H1 (cell line): ENCODE measurements at regions not wholly inside any gene's neighbourhood (a gene's known extent, or its start where the extent isn't known, plus 50 kb on each side); places are given as distances from the start of the nearest gene placed in this dataset.

Experiments
- CTCF ChIA-PET: fragments of 300-600 bp; sonication (Branson Sonifier 250); formaldehyde crosslinking; loops from one replicate; lab custom pipeline; 2021; ENCODE audit not compliant: partially characterized antibody; lab: Charles Lee
- POLR2A ChIA-PET: fragments of 300-600 bp; sonication (Branson Sonifier 250); formaldehyde crosslinking; loops from one replicate; lab custom pipeline; 2021; ENCODE audit warnings: inconsistent platforms; ENCODE audit not compliant: partially characterized antibody; lab: Charles Lee
- DNase-seq, 2 experiments: peaks; one replicate each; pipeline versions ENCODE4 v3.0.0 to v3.0.0-alpha.2; 2010 to 2022; ENCODE audit warnings: low spot score in 2 of 2, low read depth in 1 of 2, mixed read lengths in 1 of 2
- FAIRE-seq: peaks from 2 replicates; lab custom pipeline; 2011; peaks lifted over from hg19 to GRCh38; lab: Jason Lieb, UNC
- H2AFZ ChIP-seq: 2 replicates; pipeline ENCODE4 v1.8.1; 2012; ENCODE audit warnings: low read length, inconsistent platforms
- H2AK5ac ChIP-seq: 2 replicates; pipeline ENCODE4 v1.6.1; 2013; ENCODE audit warnings: low read depth, low read length
- H2BK120ac ChIP-seq: replicated peaks from 2 replicates; pipeline ENCODE3; 2013; ENCODE audit warnings: low read depth, low read length, inconsistent platforms
- H2BK12ac ChIP-seq: 2 replicates; pipeline ENCODE4 v1.6.1; 2013; ENCODE audit warnings: low read depth, low read length
- H2BK15ac ChIP-seq: 2 replicates; pipeline ENCODE4 v1.6.1; 2013; ENCODE audit warnings: low read length
- H2BK20ac ChIP-seq: 2 replicates; pipeline ENCODE4 v1.6.1; 2013; ENCODE audit warnings: low read length
- H2BK5ac ChIP-seq: 2 replicates; pipeline ENCODE4 v1.6.1; 2013; ENCODE audit warnings: low read depth, low read length
- H3K14ac ChIP-seq: 2 replicates; pipeline ENCODE4 v1.6.1; 2013; ENCODE audit warnings: inconsistent platforms; ENCODE audit not compliant: insufficient read length
- H3K18ac ChIP-seq: 2 replicates; pipeline ENCODE4 v1.6.1; 2013; ENCODE audit warnings: low read length; ENCODE audit errors: extremely low read depth
- H3K23ac ChIP-seq: 2 replicates; pipeline ENCODE4 v1.6.1; 2013; ENCODE audit warnings: inconsistent platforms; ENCODE audit not compliant: insufficient read length
- H3K23me2 ChIP-seq: 2 replicates; pipeline ENCODE4 v1.6.1; 2013; ENCODE audit warnings: low read depth, low read length
- H3K27ac ChIP-seq: 2 replicates; pipeline ENCODE4 v1.6.1; 2011; ENCODE audit warnings: low read depth, low read length, inconsistent platforms
- H3K27me3 ChIP-seq, 4 experiments: replicated peaks in 1 of 4; 1 replicate in 1 of 4; 2 replicates in 3 of 4; pipeline versions ENCODE4 v1.6.1 to v1.8.1; 2011 to 2013; ENCODE audit warnings: low read length in 3 of 4, mild to moderate bottlenecking in 3 of 4, inconsistent platforms in 2 of 4, mixed read lengths in 2 of 4, moderate library complexity in 1 of 4; ENCODE audit not compliant: control insufficient read depth in 3 of 4, insufficient read depth in 3 of 4; ENCODE audit errors: extremely low read depth in 1 of 4
- H3K36me3 ChIP-seq, 4 experiments: 2 replicates each; pipeline versions ENCODE4 v1.6.1 to v1.8.1; 2011 to 2013; ENCODE audit warnings: mild to moderate bottlenecking in 4 of 4, low read length in 3 of 4, moderate library complexity in 2 of 4, control low read depth in 1 of 4, inconsistent platforms in 1 of 4; ENCODE audit not compliant: insufficient read depth in 4 of 4, control insufficient read depth in 2 of 4
- H3K4ac ChIP-seq: replicated peaks from 2 replicates; pipeline ENCODE3; 2013; ENCODE audit warnings: low read length, low read depth, mixed read lengths, inconsistent platforms; ENCODE audit not compliant: insufficient read length
- H3K4me1 ChIP-seq, 4 experiments: replicated peaks in 1 of 4; 1 replicate in 1 of 4; 2 replicates in 3 of 4; pipeline versions ENCODE4 v1.6.1 to v1.8.1; 2011 to 2013; ENCODE audit warnings: low read length in 3 of 4, inconsistent platforms in 2 of 4, mixed read lengths in 1 of 4; ENCODE audit not compliant: insufficient read depth in 4 of 4, control insufficient read depth in 3 of 4
- H3K4me2 ChIP-seq, 2 experiments: 2 replicates each; pipeline versions ENCODE4 v1.6.1 to v1.8.1; 2011 to 2013; ENCODE audit warnings: low read depth in 2 of 2, low read length in 2 of 2, control low read depth in 1 of 2, inconsistent platforms in 1 of 2, mild to moderate bottlenecking in 1 of 2; ENCODE audit not compliant: insufficient read depth in 1 of 2
- H3K4me3 ChIP-seq, 4 experiments: fragments of 200-600, 300-600 bp in 1 of 4; sonication (generic), shearing (Covaris generic), sonication (Bioruptor Twin) in 1 of 4; 2 replicates each; pipeline versions ENCODE4 v1.5.1 to v1.8.1; 2011 to 2016; ENCODE audit warnings: low read length in 4 of 4, low read depth in 3 of 4, control low read depth in 2 of 4, inconsistent platforms in 2 of 4, mild to moderate bottlenecking in 2 of 4, mixed read lengths in 1 of 4, moderate library complexity in 1 of 4; ENCODE audit not compliant: insufficient read depth in 2 of 4; ENCODE audit errors: extremely low read depth in 1 of 4
- H3K56ac ChIP-seq: replicated peaks from 2 replicates; pipeline ENCODE3; 2013; ENCODE audit warnings: low read depth, mild to moderate bottlenecking, mixed read lengths, low read length, inconsistent platforms; ENCODE audit not compliant: insufficient read length
- H3K79me1 ChIP-seq: 2 replicates; pipeline ENCODE4 v1.6.1; 2013; ENCODE audit warnings: low read depth, low read length, control low read depth
- H3K79me2 ChIP-seq, 2 experiments: 2 replicates each; pipeline versions ENCODE4 v1.6.1 to v1.8.1; 2012 to 2013; ENCODE audit warnings: low read length in 2 of 2, mild to moderate bottlenecking in 2 of 2, inconsistent platforms in 1 of 2; ENCODE audit not compliant: insufficient read depth in 2 of 2, control insufficient read depth in 1 of 2
- H3K9ac ChIP-seq, 4 experiments: replicated peaks in 1 of 4; 1 replicate in 1 of 4; 2 replicates in 3 of 4; pipeline versions ENCODE4 v1.6.1 to v1.8.1; 2011 to 2013; ENCODE audit warnings: low read depth in 3 of 4, low read length in 3 of 4, control low read depth in 2 of 4, mild to moderate bottlenecking in 2 of 4, moderate library complexity in 2 of 4, inconsistent platforms in 1 of 4; ENCODE audit errors: extremely low read depth in 1 of 4
- H3K9me3 ChIP-seq, 2 experiments: 2 replicates each; pipeline versions ENCODE4 v1.6.1 to v1.8.1; 2012 to 2013; ENCODE audit warnings: mild to moderate bottlenecking in 2 of 2, moderate library complexity in 2 of 2, control low read depth in 1 of 2, inconsistent platforms in 1 of 2, low read depth in 1 of 2, low read length in 1 of 2, mixed read lengths in 1 of 2; ENCODE audit not compliant: insufficient read depth in 2 of 2
- H4K20me1 ChIP-seq, 2 experiments: replicated peaks in 1 of 2; 2 replicates each; pipeline versions ENCODE3 to v1.8.1; 2011 to 2013; ENCODE audit warnings: inconsistent platforms in 2 of 2, low read length in 2 of 2, mild to moderate bottlenecking in 1 of 2; ENCODE audit not compliant: insufficient read depth in 2 of 2, control insufficient read depth in 1 of 2
- H4K5ac ChIP-seq: 2 replicates; pipeline ENCODE4 v1.6.1; 2013; ENCODE audit warnings: low read length, low read depth, mixed read lengths, inconsistent platforms; ENCODE audit not compliant: insufficient read length
- H4K8ac ChIP-seq: 2 replicates; pipeline ENCODE4 v1.8.0; 2013; ENCODE audit warnings: mild to moderate bottlenecking, moderate library complexity, low read length, inconsistent platforms; ENCODE audit not compliant: insufficient read depth; ENCODE audit errors: extremely low read depth
- H4K91ac ChIP-seq: replicated peaks from 2 replicates; pipeline ENCODE3; 2013; ENCODE audit warnings: low read length, mixed read lengths, inconsistent platforms; ENCODE audit not compliant: insufficient read length
- CEBPB ChIP-seq: IDR thresholded peaks from 2 replicates; pipeline ENCODE4 v1.6.1; 2012; ENCODE audit warnings: low read depth, low read length
- SIX5 ChIP-seq: IDR thresholded peaks from 2 replicates; pipeline ENCODE4 v1.6.1; 2011; ENCODE audit warnings: mild to moderate bottlenecking, low read depth, low read length
- USF2 ChIP-seq: IDR thresholded peaks from 2 replicates; pipeline ENCODE4 v1.6.1; 2011; ENCODE audit warnings: low read length, improper control_type of control experiment
- WGBS, 2 experiments: shearing (Covaris generic) in 1 of 2; methylation state at CpG; one replicate each; pipeline versions ENCODE4 v1.1.6 to v1.1.7; 2013 to 2015; ENCODE audit warnings: low lambda C conversion rate in 2 of 2, mixed read lengths in 2 of 2, inconsistent platforms in 1 of 2, low coverage in 1 of 2, missing lambda C conversion rate in 1 of 2; ENCODE audit not compliant: insufficient replicate concordance in 2 of 2, insufficient coverage in 1 of 2, insufficient read length in 1 of 2; ENCODE audit errors: extremely low coverage in 1 of 2, missing lambda C conversion rate in 1 of 2; 5-methylcytosine and 5-hydroxymethylcytosine counted together

GRCh38 chr6:3614918-3615317 lies 136.6 kb downstream of the PXDC1 start:
- Histone ChIP-seq H2BK12ac (no peak overlapping the region), H3K79me2 (no peaks in the 10 kb centered on the region), H4K5ac (no peak overlapping the region), H2BK120ac (no peak overlapping the region), H3K79me1 (no peaks in the 10 kb centered on the region), H2BK15ac (no peak overlapping the region), H2AK5ac (no peak overlapping the region), H3K27ac (no peak overlapping the region), H3K14ac (no peak overlapping the region), H2BK5ac (no peak overlapping the region), H3K9me3 (no peaks in the 10 kb centered on the region), H4K91ac (no peak overlapping the region), H2AFZ (no peak overlapping the region), H4K8ac (no peak overlapping the region), H3K4me2 (no peak overlapping the region), H3K4me1 (no peaks in the 10 kb centered on the region), H3K23ac (no peak overlapping the region), H3K4ac (no peak overlapping the region), H2BK20ac (no peak overlapping the region), H3K27me3 (no peaks in the 10 kb centered on the region; a peak in 1 of 7 replicates), H3K36me3 (no peaks in the 10 kb centered on the region), H3K56ac (no peak overlapping the region), H4K20me1 (no peaks in the 10 kb centered on the region), H3K18ac (no peak overlapping the region), H3K4me3 (no peak overlapping the region), H3K9ac (no peak overlapping the region), H3K23me2 (no peaks in the 10 kb centered on the region)
- FAIRE-seq (no peak), DNase-seq (no peak)
- WGBS, 2 experiments, result 60% methylated on average over 2 of the region's 2 CpGs; no CpG with 5 or more reads in 1 of the 2 experiments
- POLR2A ChIA-PET, result no interaction called here
- CTCF ChIA-PET, result interaction anchor here (0.6 kb wide), 1 partner anchor 104 kb away, joined by 3 read pairs; no protein-coding TSS in a partner anchor
- TF ChIP-seq USF2 (no peak), SIX5 (no peak), CEBPB (no peak)
